Loucy (cell line): ENCODE measurements at regions not wholly inside any gene's neighbourhood (a gene's known extent, or its start where the extent isn't known, plus 50 kb on each side); places are given as distances from the start of the nearest gene placed in this dataset.

ENCODE experiments used
- H2AFZ ChIP-seq: fragments of 200-600 bp; sonication (generic); 2 replicates; pipeline ENCODE4 v1.6.0; 2016; ENCODE audit warnings: antibody characterized with exemption, mild to moderate bottlenecking, low read length, moderate library complexity
- H3F3A ChIP-seq: fragments of 200-600 bp; 2 replicates; pipeline ENCODE4 v1.6.0; 2016; ENCODE audit warnings: antibody characterized with exemption, low read depth, mild to moderate bottlenecking
- H3K27me3 ChIP-seq: fragments of 200-600 bp; sonication (generic); 2 replicates; pipeline ENCODE4 v1.6.1; 2014; ENCODE audit warnings: low read length, mild to moderate bottlenecking; ENCODE audit not compliant: insufficient read depth, poor library complexity, severe bottlenecking
- H3K36me3 ChIP-seq: fragments of 200-600 bp; sonication (generic); 2 replicates; pipeline ENCODE4 v1.6.1; 2016; ENCODE audit warnings: low read length; ENCODE audit not compliant: insufficient read depth
- H3K4me1 ChIP-seq: fragments of 200-600 bp; sonication (generic); 2 replicates; pipeline ENCODE4 v1.5.1; 2014; ENCODE audit warnings: low read length, mild to moderate bottlenecking; ENCODE audit not compliant: insufficient read depth, poor library complexity, severe bottlenecking
- H3K4me2 ChIP-seq: fragments of 200-600 bp; sonication (generic); 2 replicates; pipeline ENCODE4 v1.6.0; 2014; ENCODE audit warnings: antibody characterized with exemption, low read length, low read depth, mild to moderate bottlenecking; ENCODE audit not compliant: poor library complexity, severe bottlenecking
- H3K4me3 ChIP-seq: fragments of 200-600 bp; sonication (generic); 2 replicates; pipeline ENCODE4 v1.5.1; 2014; ENCODE audit warnings: low read length, mild to moderate bottlenecking, mixed read lengths; ENCODE audit not compliant: poor library complexity, severe bottlenecking
- H3K79me2 ChIP-seq: fragments of 200-600 bp; sonication (generic); 2 replicates; pipeline ENCODE4 v1.6.1; 2014; ENCODE audit warnings: low read length; ENCODE audit not compliant: insufficient read depth
- H3K9ac ChIP-seq: fragments of 200-600 bp; sonication (generic); 2 replicates; pipeline ENCODE4 v1.6.0; 2014; ENCODE audit warnings: mild to moderate bottlenecking, low read depth, low read length, moderate library complexity; ENCODE audit not compliant: poor library complexity, severe bottlenecking
- H3K9me2 ChIP-seq: fragments of 200-600 bp; sonication (generic); replicated peaks from 2 replicates; pipeline ENCODE4 v1.6.1; 2016; ENCODE audit warnings: low read depth, low read length, mixed read lengths
- H3K9me3 ChIP-seq: fragments of 200-600 bp; sonication (generic); 2 replicates; pipeline ENCODE4 v1.6.1; 2014; ENCODE audit warnings: mild to moderate bottlenecking, antibody characterized with exemption, low read length, low read depth; ENCODE audit not compliant: insufficient read depth
- H4K20me1 ChIP-seq: fragments of 200-600 bp; sonication (generic); 2 replicates; pipeline ENCODE4 v1.6.0; 2014; ENCODE audit warnings: antibody characterized with exemption, low read length, mild to moderate bottlenecking; ENCODE audit not compliant: insufficient read depth, poor library complexity, severe bottlenecking
- CTCF ChIP-seq: fragments of 200-600 bp; sonication (generic); conservative IDR thresholded peaks from 2 replicates; pipeline ENCODE4 v1.5.1; 2014; ENCODE audit warnings: mild to moderate bottlenecking, antibody characterized with exemption, low read length
- EZH2phosphoT487 ChIP-seq: fragments of 200-600 bp; IDR thresholded peaks from 2 replicates; pipeline ENCODE4 v1.6.1; 2018; ENCODE audit warnings: antibody characterized with exemption, mild to moderate bottlenecking, moderate library complexity, borderline replicate concordance

- no peaks in the 10 kb centered on the region for H3F3A ChIP-seq
- H3K4me3 ChIP-seq, result no peak overlapping the region
- no peak overlapping the region for H3K9ac ChIP-seq
- no peaks in the 10 kb centered on the region for H3K9me2 ChIP-seq
- H4K20me1 ChIP-seq, result no peaks in the 10 kb centered on the region
- H3K27me3 ChIP-seq, result no peaks in the 10 kb centered on the region
- no peaks in the 10 kb centered on the region for H3K4me1 ChIP-seq
- no peaks in the 10 kb centered on the region for H3K36me3 ChIP-seq
- no peak overlapping the region for H3K4me2 ChIP-seq
- H2AFZ ChIP-seq, result no peak overlapping the region
- no peaks in the 10 kb centered on the region for H3K9me3 ChIP-seq
- no peaks in the 10 kb centered on the region for H3K79me2 ChIP-seq
- TF ChIP-seq EZH2phosphoT487, result no peak
- no peak for TF ChIP-seq CTCF
These were observed 108.1 kb downstream of the OLFM4 start for GRCh38 chr13:53136554-53137215.

GRCh38 chr13:53137779-53138178, 109.2 kb downstream of the OLFM4 start:
- Histone ChIP-seq H4K20me1 (no peaks in the 10 kb centered on the region), H3K4me1 (no peaks in the 10 kb centered on the region), H3K4me3 (no peak overlapping the region), H3K79me2 (no peaks in the 10 kb centered on the region), H2AFZ (no peak overlapping the region), H3F3A (no peaks in the 10 kb centered on the region), H3K9ac (no peak overlapping the region), H3K27me3 (no peaks in the 10 kb centered on the region), H3K36me3 (no peaks in the 10 kb centered on the region), H3K9me3 (no peaks in the 10 kb centered on the region), H3K9me2 (no peaks in the 10 kb centered on the region), H3K4me2 (no peak overlapping the region)
- TF ChIP-seq CTCF (no peak), EZH2phosphoT487 (no peak)

- Histone ChIP-seq H3F3A (no peaks in the 10 kb centered on the region), H4K20me1 (no peaks in the 10 kb centered on the region), H3K79me2 (no peaks in the 10 kb centered on the region), H3K9ac (no peak overlapping the region), H2AFZ (no peak overlapping the region), H3K9me2 (no peaks in the 10 kb centered on the region), H3K9me3 (no peaks in the 10 kb centered on the region), H3K27me3 (no peaks in the 10 kb centered on the region), H3K4me3 (no peak overlapping the region), H3K36me3 (no peaks in the 10 kb centered on the region), H3K4me1 (no peaks in the 10 kb centered on the region), H3K4me2 (no peak overlapping the region)
- no peak for TF ChIP-seq CTCF
- TF ChIP-seq EZH2phosphoT487, result no peak
These were observed 109.9 kb downstream of the OLFM4 start for GRCh38 chr13:53138376-53139036.
